Hepatocyte (in vitro differentiated cells): ENCODE measurements at regions not wholly inside any gene's neighbourhood (a gene's known extent, or its start where the extent isn't known, plus 50 kb on each side); places are given as distances from the start of the nearest gene placed in this dataset.
"Not testable (repeated sequence)": the region's sequence is repeated elsewhere in the genome, so short reads cannot be mapped to it uniquely, and the experiment has no call there.

Source experiments
- DNase-seq: peaks from one replicate; pipeline ENCODE4 v3.0.0-alpha.2; 2016; ENCODE audit warnings: low spot score
- H2AFZ ChIP-seq: fragments of 200-600 bp; sonication (generic); 2 replicates; pipeline ENCODE4 v1.6.0; 2016; ENCODE audit warnings: antibody characterized with exemption, mild to moderate bottlenecking
- H3K27ac ChIP-seq: fragments of 200-600 bp; sonication (generic); 2 replicates; pipeline ENCODE4 v1.5.1; 2016; ENCODE audit warnings: mild to moderate bottlenecking
- H3K27me3 ChIP-seq: fragments of 200-600 bp; sonication (generic); 2 replicates; pipeline ENCODE4 v1.6.1; 2016
- H3K36me3 ChIP-seq: fragments of 200-600 bp; sonication (generic); replicated peaks from 2 replicates; pipeline ENCODE4 v1.5.1; 2016; ENCODE audit warnings: low read depth; ENCODE audit not compliant: insufficient read depth
- H3K4me1 ChIP-seq: fragments of 200-600 bp; sonication (generic); 2 replicates; pipeline ENCODE4 v1.5.1; 2016; ENCODE audit warnings: mild to moderate bottlenecking, moderate library complexity; ENCODE audit not compliant: insufficient read depth
- H3K4me2 ChIP-seq: fragments of 200-600 bp; sonication (generic); 2 replicates; pipeline ENCODE4 v1.6.0; 2016
- H3K4me3 ChIP-seq: fragments of 200-600 bp; sonication (generic); 2 replicates; pipeline ENCODE4 v1.5.1; 2016; ENCODE audit warnings: mild to moderate bottlenecking
- H3K79me2 ChIP-seq: fragments of 200-600 bp; sonication (generic); 2 replicates; pipeline ENCODE4 v1.6.0; 2017; ENCODE audit warnings: mild to moderate bottlenecking
- H3K9me2 ChIP-seq: fragments of 200-600 bp; sonication (generic); replicated peaks from 2 replicates; pipeline ENCODE4 v1.6.0; 2017; ENCODE audit warnings: mild to moderate bottlenecking; ENCODE audit not compliant: insufficient read depth
- H3K9me3 ChIP-seq: fragments of 200-600 bp; sonication (generic); 2 replicates; pipeline ENCODE4 v1.5.1; 2016; ENCODE audit warnings: low read depth, mild to moderate bottlenecking
- H4K20me1 ChIP-seq: fragments of 200-600 bp; sonication (generic); 2 replicates; pipeline ENCODE4 v1.6.0; 2016; ENCODE audit warnings: mild to moderate bottlenecking; ENCODE audit not compliant: insufficient read depth, poor library complexity, severe bottlenecking
- EZH2 ChIP-seq: fragments of 200-600 bp; sonication (generic); IDR thresholded peaks from 2 replicates; pipeline ENCODE4 v1.6.1; 2016; ENCODE audit warnings: antibody characterized with exemption, mild to moderate bottlenecking, borderline replicate concordance
- EZH2phosphoT487 ChIP-seq: fragments of 200-600 bp; sonication (generic); IDR thresholded peaks from one replicate; pipeline ENCODE4 v1.6.1; 2018; ENCODE audit warnings: antibody characterized with exemption, mild to moderate bottlenecking, low read depth, moderate library complexity; ENCODE audit not compliant: unreplicated experiment, severe bottlenecking
- WGBS: methylation state at CpG from one replicate; pipeline ENCODE4 v1.1.6; 2016; ENCODE audit warnings: low lambda C conversion rate; ENCODE audit errors: missing lambda C conversion rate; 5-methylcytosine and 5-hydroxymethylcytosine counted together
- TF ChIP-seq, protein P1 (sequence below): fragments of 200-600 bp; sonication (generic); IDR thresholded peaks from 2 replicates; pipeline ENCODE4 v1.5.1; 2016; ENCODE audit warnings: antibody characterized with exemption, mild to moderate bottlenecking; ENCODE audit not compliant: poor library complexity

DNA sequence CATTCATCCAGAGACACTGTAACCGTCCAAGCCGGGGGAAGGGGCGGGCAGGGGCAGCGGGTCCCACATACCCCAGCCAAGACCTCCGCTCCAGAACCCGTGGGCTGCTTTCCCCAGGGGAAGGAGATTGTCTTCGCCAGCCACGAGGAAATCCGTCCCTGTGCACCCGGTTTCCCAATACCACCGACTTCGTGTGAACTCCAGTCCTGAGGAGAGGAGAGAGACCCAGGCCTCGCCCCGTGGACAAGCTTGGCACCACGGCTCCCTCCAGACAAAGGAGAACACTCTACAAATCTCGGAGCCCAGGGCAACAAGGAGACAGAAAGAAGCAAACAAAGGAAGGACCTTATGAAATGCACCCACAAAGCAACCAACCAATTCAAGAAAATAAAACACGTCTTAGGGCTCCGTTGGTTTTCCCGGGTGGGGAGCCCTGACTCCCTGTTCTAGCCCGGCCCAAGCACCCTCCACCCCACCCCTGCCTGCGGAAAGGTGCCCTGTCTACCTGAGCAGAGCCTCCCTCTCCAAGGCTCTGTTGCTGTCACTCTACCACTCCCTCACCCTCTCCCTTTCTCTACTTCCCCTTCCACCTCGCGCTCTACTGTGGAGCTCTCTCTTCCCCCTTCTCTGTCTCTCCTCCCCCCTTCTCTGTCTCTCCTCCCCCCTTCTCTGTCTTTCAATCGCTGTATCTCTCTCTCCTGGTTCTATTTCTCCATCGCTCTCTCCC lies 1382.8 kb upstream of the DEFB115 start:
- Histone ChIP-seq H3K36me3 (no peaks in the 10 kb centered on the region), H3K79me2 (no peaks in the 10 kb centered on the region), H3K9me3 (no peaks in the 10 kb centered on the region), H3K4me2 (no peak overlapping the region), H2AFZ (no peak overlapping the region), H3K4me3 (no peak overlapping the region), H3K9me2 (no peaks in the 10 kb centered on the region), H4K20me1 (no peaks in the 10 kb centered on the region), H3K27ac (no peak overlapping the region), H3K4me1 (no peaks in the 10 kb centered on the region), H3K27me3 (no peaks in the 10 kb centered on the region)
- 76% methylated on average over 25 of the region's 25 CpGs for WGBS
- no peak for DNase-seq
- TF ChIP-seq, protein P1, sequence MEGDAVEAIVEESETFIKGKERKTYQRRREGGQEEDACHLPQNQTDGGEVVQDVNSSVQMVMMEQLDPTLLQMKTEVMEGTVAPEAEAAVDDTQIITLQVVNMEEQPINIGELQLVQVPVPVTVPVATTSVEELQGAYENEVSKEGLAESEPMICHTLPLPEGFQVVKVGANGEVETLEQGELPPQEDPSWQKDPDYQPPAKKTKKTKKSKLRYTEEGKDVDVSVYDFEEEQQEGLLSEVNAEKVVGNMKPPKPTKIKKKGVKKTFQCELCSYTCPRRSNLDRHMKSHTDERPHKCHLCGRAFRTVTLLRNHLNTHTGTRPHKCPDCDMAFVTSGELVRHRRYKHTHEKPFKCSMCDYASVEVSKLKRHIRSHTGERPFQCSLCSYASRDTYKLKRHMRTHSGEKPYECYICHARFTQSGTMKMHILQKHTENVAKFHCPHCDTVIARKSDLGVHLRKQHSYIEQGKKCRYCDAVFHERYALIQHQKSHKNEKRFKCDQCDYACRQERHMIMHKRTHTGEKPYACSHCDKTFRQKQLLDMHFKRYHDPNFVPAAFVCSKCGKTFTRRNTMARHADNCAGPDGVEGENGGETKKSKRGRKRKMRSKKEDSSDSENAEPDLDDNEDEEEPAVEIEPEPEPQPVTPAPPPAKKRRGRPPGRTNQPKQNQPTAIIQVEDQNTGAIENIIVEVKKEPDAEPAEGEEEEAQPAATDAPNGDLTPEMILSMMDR, result no peak
- TF ChIP-seq EZH2, result no peak
- no peak for TF ChIP-seq EZH2phosphoT487

GRCh38 chr20:29875321-29876083 lies 1382.0 kb upstream of the DEFB115 start:
- H3K4me3 ChIP-seq, H3K4me2 ChIP-seq, H3K9me2 ChIP-seq, H3K4me1 ChIP-seq, DNase-seq, H2AFZ ChIP-seq, H3K36me3 ChIP-seq, H3K79me2 ChIP-seq, H3K27me3 ChIP-seq, H3K9me3 ChIP-seq, H3K27ac ChIP-seq, H4K20me1 ChIP-seq: not testable (repeated sequence)
- WGBS, result 82% methylated on average over 27 of the region's 27 CpGs

- not testable (repeated sequence) for H4K20me1 ChIP-seq, H3K4me2 ChIP-seq, H3K79me2 ChIP-seq, H2AFZ ChIP-seq, H3K9me2 ChIP-seq, H3K27ac ChIP-seq, H3K36me3 ChIP-seq, H3K4me1 ChIP-seq, H3K9me3 ChIP-seq, H3K4me3 ChIP-seq, DNase-seq, H3K27me3 ChIP-seq
- 86% methylated on average over 41 of the region's 41 CpGs for whole genome bisulfite sequencing
These were observed 1381.2 kb upstream of the DEFB115 start for GRCh38 chr20:29876084-29876910.

GRCh38 chr20:29876911-29877285 lies 1380.6 kb upstream of the DEFB115 start:
- TF ChIP-seq EZH2, result no peak
- TF ChIP-seq, protein P1, result no peak
- TF ChIP-seq EZH2phosphoT487, result no peak
- no peaks in the 10 kb centered on the region for H3K36me3 ChIP-seq
- 77% methylated on average over 10 of the region's 10 CpGs for WGBS
- no peak overlapping the region for H3K4me2 ChIP-seq
- H4K20me1 ChIP-seq, result no peaks in the 10 kb centered on the region
- H3K4me3 ChIP-seq, result no peak overlapping the region
- no peaks in the 10 kb centered on the region for H3K4me1 ChIP-seq
- DNase-seq, result no peak
- H3K9me3 ChIP-seq, result no peaks in the 10 kb centered on the region
- H2AFZ ChIP-seq, result no peak overlapping the region
- no peaks in the 10 kb centered on the region for H3K9me2 ChIP-seq
- H3K27ac ChIP-seq, result no peak overlapping the region
- H3K27me3 ChIP-seq, result no peaks in the 10 kb centered on the region
- no peaks in the 10 kb centered on the region for H3K79me2 ChIP-seq

GRCh38 chr20:29877411-29878280 lies 1379.8 kb upstream of the DEFB115 start:
- H3K27me3 ChIP-seq, H3K9me2 ChIP-seq, H3K9me3 ChIP-seq, H4K20me1 ChIP-seq, H3K4me3 ChIP-seq, H2AFZ ChIP-seq, H3K4me1 ChIP-seq, DNase-seq, H3K36me3 ChIP-seq, H3K27ac ChIP-seq, H3K4me2 ChIP-seq, H3K79me2 ChIP-seq: not testable (repeated sequence)
- 69% methylated on average over 30 of the region's 31 CpGs for WGBS
